KBM-7 (cell line): ENCODE measurements at regions not wholly inside any gene's neighbourhood (a gene's known extent, or its start where the extent isn't known, plus 50 kb on each side); places are given as distances from the start of the nearest gene placed in this dataset.

Experiments
- DNase-seq: peaks from one replicate; pipeline ENCODE4 v3.0.0-alpha.2; 2015
- in situ Hi-C: fragments of 300-500 bp; cut with MboI; formaldehyde crosslinking; loops from 2 replicates; pipeline ENCODE4 v1.14.3; 2020; ENCODE audit warnings: low sequenced_read_pairs, low pct_unique_long_range_greater_than_20kb, mixed read lengths

GRCh38 chr1:80778094-80778840, 1022.5 kb upstream of the ADGRL2 start:
- in situ Hi-C loops, result no loop called here
- DNase-seq, result no peak

DNA sequence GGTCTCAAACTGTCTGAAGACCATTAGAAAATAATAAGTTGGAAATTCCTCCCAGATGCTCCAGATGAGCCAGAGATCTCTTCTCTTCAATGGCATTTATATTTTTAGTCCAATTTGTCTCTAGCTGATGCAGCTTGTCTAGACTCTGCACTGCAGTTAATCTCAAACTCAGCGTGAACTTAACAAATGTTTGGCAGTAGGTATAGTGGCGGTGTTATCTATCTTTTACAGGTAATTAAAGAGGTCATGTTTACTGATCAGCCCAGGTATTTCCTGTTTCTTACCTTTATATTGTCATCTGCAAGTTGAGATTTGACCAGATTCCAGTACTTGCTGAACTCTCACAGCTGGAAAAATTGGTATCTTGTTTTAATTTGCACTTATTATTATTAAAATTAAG, 1024.5 kb upstream of the ADGRL2 start:
- in situ Hi-C loops, result no loop called here
- no peak for DNase-seq

DNA sequence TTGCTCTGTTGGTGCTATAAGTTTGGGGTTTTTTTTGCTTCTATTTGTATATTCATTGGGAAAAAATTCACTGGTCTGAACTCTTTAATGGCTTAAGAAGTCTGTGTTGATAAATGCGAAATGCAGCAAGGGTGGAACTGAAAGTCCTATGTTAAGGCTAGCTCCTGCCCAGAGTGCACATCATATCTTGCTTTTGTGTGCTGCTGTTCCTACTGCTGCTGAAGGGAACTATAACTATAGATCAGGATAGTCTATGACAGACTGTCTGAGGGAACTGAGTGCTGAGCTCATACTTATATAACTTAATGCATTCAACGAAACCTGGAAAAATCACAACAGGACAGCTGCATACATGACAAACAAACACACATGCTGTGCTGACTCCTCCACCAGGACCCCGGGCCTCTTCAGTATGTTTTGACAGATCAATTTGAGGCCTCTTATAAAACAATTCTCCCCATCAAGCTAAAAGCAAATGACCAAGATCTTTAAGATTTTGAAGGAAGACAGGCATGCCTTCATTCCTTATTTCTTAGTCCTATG, 1031.5 kb upstream of the ADGRL2 start:
- in situ Hi-C loops, result no loop called here

DNA sequence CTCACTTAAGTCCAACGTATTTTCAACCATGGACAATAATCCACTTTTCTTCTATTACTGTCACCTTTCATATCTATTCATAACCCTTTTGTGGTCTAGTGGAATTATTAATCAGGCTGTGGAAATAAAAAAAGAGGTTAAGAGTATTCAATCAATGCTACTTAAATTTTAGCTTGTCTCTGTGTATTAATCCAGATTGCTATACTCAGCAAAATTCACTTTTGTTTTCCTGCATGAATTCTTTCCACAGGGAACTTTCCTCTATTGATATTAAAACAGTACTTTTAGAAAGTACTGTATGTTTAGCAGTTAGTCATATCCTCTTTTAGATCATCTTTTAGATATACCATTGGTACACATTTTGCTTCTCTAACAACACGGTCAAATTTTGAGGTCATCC, 1033.0 kb upstream of the ADGRL2 start:
- in situ Hi-C loops, result no loop called here
- DNase-seq, result no peak

More for the DNA sequence above, 1031.5 kb upstream of the ADGRL2 start:
- no peak for DNase-seq

GRCh38 chr1:80759354-80759753, 1041.4 kb upstream of the ADGRL2 start:
- no peak for DNase-seq
- in situ Hi-C loops, result no loop called here

- in situ Hi-C loops, result no loop called here
- DNase-seq, result no peak
Observed at GRCh38 chr1:80755944-80756343, 1044.8 kb upstream of the ADGRL2 start.

DNA sequence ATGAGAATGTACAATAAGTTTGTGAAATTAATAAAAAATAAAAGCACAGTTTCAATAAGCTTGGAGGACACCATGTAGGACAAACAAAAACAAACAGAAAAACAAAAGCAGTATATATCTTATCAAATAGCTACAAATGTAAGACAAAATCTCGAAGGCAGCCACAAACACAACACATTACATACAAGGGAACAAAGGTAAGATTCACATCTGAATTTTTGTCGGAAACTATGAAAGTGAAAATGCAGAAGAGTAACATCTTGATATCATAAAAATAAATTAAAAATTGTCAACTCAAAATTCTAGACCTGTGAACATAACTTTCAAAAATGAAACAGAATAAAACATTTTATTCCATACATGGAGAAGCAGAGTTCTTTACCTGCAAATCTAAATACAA, 1049.5 kb upstream of the ADGRL2 start:
- no peak for DNase-seq
- in situ Hi-C loops, result no loop called here

DNA sequence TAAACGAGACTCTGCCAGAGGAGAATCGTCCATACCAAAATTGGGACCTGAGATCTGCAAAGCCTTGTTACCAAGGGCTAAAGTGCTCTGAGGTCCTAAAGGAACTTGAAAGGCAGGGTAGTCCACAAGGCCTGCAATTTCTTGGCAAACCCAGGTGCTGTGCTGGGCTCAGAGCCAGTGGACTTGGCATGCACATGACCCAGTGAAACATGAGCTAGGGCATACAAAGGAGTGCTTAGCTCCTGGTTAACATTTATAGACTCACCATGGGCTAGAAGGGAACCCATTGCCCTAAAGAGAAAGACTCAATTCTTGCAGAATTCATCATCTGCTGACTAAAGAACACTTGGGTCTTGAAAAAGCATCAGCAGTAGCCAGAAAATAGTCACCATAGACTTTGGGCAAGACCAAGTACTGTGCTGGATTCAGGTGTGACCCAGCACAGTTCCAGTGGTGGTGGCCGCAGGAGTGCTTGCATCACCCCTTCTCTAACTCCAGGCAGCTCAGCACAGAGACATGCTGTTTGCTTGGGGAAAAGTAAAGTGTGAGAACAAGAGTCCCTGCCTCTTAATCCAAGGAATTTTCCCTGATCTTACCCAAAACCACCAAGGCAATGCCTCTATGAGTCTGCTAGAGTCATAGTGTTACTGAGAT, 1069.4 kb upstream of the ADGRL2 start:
- DNase-seq, result no peak
- in situ Hi-C loops, result no loop called here

GRCh38 chr1:80722611-80723010, 1078.1 kb upstream of the ADGRL2 start:
- in situ Hi-C loops, result no loop called here
- no peak for DNase-seq

DNA sequence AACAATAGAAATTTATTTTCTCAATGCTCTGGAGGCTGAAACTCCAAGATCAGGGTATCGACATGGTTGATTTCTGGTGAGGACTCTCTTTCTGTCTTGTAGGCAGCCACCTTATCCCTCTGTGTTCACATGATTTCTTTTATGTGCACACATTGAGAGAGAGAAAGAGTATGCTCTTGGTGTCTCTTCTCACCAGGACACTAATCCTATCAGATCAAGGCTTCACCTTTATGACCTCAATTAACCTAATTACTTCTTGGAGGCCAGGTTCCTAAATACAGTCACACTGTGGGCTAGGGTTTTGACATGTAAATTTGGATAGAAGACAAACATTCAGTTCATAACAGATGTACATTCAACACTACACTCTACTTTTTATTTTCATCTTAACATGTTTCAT, 1094.2 kb upstream of the ADGRL2 start:
- no peak for DNase-seq
- in situ Hi-C loops, result no loop called here

GRCh38 chr1:80678438-80678837, 1122.3 kb upstream of the ADGRL2 start:
- in situ Hi-C loops, result no loop called here
- DNase-seq, result no peak

- DNase-seq, result no peak
- in situ Hi-C loops, result no loop called here
Observed at GRCh38 chr1:80675454-80675853, 1125.3 kb upstream of the ADGRL2 start.

DNA sequence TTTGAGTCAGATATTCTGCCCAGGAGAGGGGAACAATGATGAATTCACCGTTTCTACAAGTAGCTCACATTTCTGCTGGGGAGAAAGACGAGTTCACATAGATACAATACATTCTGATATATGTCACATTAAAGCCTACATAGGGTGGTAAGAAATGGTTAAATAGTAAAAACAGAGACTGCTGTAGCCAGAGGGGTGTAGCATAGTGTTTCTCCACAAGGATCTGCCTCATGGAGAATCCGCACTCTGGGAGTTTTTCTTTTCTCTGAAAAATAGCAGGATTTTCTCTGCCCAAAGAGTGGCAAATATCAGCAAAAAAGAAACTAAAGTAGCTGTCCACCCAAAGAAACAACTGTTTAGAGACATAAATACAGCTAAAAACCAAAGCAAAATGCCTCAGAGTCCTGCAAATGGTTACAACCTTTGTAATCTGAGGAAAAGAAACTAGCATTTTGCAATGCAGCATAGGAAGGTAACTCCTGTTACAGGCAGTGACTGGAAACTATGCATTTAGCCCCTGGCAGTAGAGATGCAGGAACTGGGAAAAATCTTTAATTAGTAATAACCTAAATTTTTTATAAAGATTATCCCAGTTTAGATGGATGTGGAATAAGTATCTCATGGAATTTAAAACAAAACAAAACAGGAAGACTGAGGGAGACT, 1126.7 kb upstream of the ADGRL2 start:
- in situ Hi-C loops, result no loop called here
- no peak for DNase-seq

DNA sequence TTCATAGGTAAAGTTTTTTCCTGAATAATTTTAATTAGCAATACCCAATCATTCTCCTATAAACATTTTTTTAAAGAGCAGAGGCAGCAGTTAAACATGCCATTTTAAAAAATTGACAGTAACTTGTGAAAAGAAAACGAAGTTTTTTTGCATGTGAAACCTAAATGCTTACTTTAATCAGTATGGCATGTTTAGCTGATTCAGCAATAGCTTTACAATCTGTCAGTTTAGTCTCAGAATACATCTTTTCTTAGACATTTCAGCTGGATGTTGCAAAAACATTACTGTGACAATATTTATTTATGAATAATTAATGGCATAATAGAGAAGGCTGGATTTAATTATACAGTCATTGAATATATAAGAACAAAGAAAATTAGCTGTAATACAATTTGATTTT, 1132.4 kb upstream of the ADGRL2 start:
- in situ Hi-C loops, result no loop called here

DNA sequence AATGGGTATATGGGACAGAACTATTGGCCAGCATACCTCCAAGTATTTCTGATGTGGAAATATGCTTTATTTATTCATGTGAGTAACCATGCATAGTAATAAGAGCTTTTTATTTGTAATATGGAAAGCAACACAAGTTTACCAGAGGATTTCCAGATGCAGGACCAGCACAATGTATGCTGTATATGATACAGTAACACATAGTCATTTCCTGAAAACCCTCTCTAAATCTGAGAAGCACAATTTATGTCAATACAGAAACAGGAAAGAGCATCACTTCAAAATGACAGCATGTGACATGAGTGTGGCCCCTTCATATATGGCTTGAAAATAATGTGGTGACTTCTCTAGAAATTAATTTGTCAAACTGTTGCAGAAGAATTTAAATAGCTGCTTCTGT, 1134.7 kb upstream of the ADGRL2 start:
- in situ Hi-C loops, result no loop called here
- no peak for DNase-seq

More for the DNA sequence above, 1132.4 kb upstream of the ADGRL2 start:
- no peak for DNase-seq

DNA sequence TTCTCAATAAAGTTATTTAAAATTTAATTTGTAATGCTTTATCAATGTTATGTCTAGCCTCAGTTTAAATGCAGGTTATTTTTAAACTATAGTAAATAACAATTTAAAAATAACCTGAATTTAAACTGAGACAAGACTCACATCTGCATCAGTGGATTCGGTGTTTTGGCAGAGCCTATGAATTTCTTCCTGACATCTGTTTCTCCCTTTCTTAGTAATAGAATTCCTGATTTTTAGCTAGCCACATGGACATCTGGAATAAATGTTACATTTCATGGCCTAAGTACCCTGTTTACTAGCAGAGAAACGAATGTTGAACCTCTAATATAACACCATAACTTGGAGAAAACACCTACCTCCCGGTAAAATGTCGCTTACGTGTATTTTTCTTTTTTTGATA, 1141.6 kb upstream of the ADGRL2 start:
- no peak for DNase-seq
- in situ Hi-C loops, result no loop called here

GRCh38 chr1:80657707-80658106, 1143.0 kb upstream of the ADGRL2 start:
- in situ Hi-C loops, result no loop called here
- DNase-seq, result no peak

DNA sequence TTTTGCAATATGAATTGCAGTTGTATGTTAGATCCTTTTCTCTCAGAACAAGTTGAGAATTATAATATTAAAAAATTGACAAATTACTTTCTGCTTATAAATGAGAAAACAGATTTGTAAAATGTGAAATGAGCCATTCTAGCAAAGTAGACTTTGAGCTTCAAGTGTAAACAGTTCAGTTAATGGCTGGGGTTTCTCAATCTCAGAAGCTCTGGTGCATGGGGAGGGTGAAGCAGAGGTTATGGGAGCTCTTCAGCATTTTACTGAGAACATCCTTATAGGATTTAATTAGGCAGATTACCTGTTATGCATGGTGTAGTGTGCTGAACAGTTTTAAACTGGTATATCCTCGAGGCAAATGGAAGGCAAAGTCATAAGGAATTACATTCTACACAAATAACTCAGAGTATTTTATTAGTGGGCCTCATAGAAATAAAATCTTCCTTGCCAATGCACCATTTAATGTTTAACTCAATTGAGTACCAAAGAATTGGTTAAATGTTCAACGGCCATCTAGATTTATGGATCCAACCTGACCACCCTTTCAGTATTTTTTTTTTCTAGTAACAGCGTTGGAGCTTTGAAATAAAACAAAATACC, 1143.6 kb upstream of the ADGRL2 start:
- DNase-seq, result no peak
- in situ Hi-C loops, result no loop called here

GRCh38 chr1:80656641-80657040, 1144.1 kb upstream of the ADGRL2 start:
- DNase-seq, result no peak
- in situ Hi-C loops, result no loop called here
